ENCODE measurements at regions not wholly inside any gene's neighbourhood (a gene's known extent, or its start where the extent isn't known, plus 50 kb on each side); places are given as distances from the start of the nearest gene placed in this dataset.

DNA sequence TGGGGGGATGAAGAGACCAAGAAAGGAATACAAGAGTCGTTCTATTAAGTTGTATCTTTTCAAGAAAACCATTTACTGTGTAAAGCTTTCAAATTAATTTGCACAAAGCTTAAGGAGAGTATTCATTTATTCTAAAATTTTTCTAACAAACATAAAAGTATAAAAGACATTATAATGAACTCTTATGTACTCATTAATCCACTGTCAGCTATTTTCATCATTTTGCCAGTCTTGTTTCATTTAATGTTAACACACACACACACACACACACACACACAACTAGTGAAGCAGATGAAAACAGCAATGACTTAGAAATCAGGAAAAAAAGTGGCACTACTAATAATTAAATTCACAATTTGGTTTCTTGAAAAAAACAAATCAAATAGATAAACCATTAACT lies 176.7 kb downstream of the TLE1 start:
- TF ChIP-seq, protein P1, sequence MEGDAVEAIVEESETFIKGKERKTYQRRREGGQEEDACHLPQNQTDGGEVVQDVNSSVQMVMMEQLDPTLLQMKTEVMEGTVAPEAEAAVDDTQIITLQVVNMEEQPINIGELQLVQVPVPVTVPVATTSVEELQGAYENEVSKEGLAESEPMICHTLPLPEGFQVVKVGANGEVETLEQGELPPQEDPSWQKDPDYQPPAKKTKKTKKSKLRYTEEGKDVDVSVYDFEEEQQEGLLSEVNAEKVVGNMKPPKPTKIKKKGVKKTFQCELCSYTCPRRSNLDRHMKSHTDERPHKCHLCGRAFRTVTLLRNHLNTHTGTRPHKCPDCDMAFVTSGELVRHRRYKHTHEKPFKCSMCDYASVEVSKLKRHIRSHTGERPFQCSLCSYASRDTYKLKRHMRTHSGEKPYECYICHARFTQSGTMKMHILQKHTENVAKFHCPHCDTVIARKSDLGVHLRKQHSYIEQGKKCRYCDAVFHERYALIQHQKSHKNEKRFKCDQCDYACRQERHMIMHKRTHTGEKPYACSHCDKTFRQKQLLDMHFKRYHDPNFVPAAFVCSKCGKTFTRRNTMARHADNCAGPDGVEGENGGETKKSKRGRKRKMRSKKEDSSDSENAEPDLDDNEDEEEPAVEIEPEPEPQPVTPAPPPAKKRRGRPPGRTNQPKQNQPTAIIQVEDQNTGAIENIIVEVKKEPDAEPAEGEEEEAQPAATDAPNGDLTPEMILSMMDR (IDR thresholded peaks at IDR 0.05), result no peak
- TF ChIP-seq POLR2A (IDR thresholded peaks at IDR 0.05), result no peak

Measured in body of pancreas (tissue), 4 donors.